Astrocyte of the hippocampus (primary cell): ENCODE measurements at regions not wholly inside any gene's neighbourhood (a gene's known extent, or its start where the extent isn't known, plus 50 kb on each side); places are given as distances from the start of the nearest gene placed in this dataset.
"Not testable (repeated sequence)": the region's sequence is repeated elsewhere in the genome, so short reads cannot be mapped to it uniquely, and the experiment has no call there.

ENCODE experiments used
- DNase-seq: peaks from one replicate; pipeline ENCODE4 v3.0.0; 2011; ENCODE audit warnings: low read depth, low spot score

GRCh38 chr7:4437916-4438315 lies 244.2 kb upstream of the FOXK1 start:
- no peak for DNase-seq

GRCh38 chr7:4438723-4439245 lies 243.3 kb upstream of the FOXK1 start:
- no peak for DNase-seq

- DNase-seq, result no peak
Measured at GRCh38 chr7:4439444-4439843, 242.7 kb upstream of the FOXK1 start.

GRCh38 chr7:4444106-4444505 lies 238.0 kb upstream of the FOXK1 start:
- DNase-seq, result no peak

- DNase-seq, result no peak
Measured at GRCh38 chr7:4445777-4446176, 236.3 kb upstream of the FOXK1 start.

DNA sequence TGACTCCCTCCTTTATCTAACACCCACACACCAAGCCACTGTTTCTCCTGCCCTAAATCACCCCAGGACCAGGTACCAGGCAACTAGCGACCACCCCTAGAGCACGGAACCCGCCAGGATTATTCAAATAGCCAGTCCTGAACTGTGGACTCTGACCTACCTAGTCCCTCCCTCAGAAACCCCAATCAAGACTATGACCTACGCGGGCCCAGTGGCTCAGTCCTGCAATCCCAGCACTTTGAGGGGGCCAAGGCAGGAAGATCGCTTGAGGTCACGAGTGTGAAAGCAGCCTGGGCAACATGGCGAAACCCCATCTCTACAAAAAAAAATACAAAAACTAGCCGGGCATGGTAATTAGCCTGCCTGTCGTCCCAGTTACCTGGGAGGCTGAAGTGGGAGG lies 232.8 kb upstream of the FOXK1 start:
- no peak for DNase-seq

GRCh38 chr7:4450483-4450882 lies 231.6 kb upstream of the FOXK1 start:
- DNase-seq, result no peak

GRCh38 chr7:4460597-4460996 lies 221.5 kb upstream of the FOXK1 start:
- DNase-seq, result no peak

GRCh38 chr7:4461531-4461930 lies 220.6 kb upstream of the FOXK1 start:
- no peak for DNase-seq

DNA sequence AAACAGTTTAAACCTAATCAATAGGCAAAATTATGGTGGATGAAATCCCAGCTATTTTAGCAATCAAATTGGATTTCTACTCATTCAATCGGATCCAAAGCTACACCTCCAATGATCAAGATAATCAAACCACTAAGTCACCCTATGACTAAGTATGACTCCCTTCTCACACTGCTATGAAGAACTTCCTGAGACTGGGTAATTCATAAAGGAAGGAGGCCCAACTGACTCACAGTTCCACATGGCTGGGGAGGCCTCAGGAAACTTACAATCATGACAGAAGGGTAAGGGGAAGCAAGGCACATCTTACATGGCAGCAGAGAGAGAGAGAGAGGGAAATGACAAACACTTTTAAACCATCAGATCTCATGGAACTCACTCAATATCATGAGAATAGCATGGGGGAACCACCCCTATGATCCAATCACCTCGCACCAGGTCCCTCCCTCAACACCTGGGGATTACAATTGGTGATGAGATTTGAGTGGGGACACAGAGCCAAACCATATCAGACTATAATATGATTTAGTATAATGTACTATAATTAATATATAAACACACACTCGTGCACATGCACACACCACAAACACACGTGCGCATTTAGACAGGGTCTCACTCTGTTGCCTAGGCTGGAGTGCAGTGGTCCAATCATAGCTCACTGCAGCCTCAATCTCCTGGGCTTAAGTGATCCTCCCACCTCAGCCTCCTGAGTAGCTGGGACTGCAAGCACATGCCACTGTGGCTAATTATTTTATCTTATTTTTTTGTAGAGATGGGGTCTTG lies 213.6 kb upstream of the FOXK1 start:
- DNase-seq, result no peak

DNA sequence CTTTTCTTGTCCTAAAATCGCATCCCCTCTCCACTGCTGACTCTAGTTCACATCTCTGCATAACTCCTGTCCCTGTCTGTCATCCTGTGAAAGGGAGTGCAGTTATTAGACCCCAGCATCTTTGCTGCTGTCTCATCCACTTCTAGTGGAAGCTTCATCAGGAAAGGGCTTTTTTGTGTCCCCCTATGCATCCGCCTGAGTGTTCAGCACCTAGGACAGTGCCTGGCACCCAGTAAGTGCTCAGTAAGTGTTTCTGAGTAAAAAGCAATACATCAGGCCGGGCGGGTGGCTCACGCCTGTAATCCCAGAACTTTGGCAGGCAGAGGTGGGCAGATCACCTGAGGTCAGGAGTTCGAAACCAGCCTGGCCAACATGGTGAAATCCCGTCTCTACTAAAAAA lies 211.8 kb upstream of the FOXK1 start:
- peak; percentile 19 for DNase-seq

DNA sequence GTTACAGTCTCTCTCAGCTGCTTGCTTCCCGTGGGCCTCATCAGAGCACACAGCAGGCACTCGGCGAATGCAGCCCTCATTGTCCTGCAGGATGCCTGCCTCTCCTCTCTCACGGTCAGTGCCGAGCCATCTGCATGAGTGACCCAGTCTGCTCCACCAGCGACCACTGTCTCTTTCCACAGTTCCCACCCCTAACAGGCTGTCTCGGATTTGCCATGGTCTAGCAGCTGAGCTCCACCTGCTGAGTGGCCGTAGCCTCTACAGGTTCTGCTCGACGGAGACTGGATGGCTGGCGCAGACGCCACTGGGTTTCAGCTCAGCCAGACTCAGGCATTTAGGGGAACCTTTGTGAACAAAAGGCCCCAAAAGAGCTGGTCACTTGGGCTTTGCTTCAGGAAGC lies 209.4 kb upstream of the FOXK1 start:
- no peak for DNase-seq

GRCh38 chr7:4479367-4480039 lies 202.6 kb upstream of the FOXK1 start:
- DNase-seq, result peak; percentile 74

- DNase-seq, result not testable (repeated sequence)
Measured at GRCh38 chr7:4480131-4480530, 202.0 kb upstream of the FOXK1 start.

GRCh38 chr7:4483851-4484250 lies 198.2 kb upstream of the FOXK1 start:
- no peak for DNase-seq

GRCh38 chr7:4484545-4484944 lies 197.6 kb upstream of the FOXK1 start:
- no peak for DNase-seq

DNA sequence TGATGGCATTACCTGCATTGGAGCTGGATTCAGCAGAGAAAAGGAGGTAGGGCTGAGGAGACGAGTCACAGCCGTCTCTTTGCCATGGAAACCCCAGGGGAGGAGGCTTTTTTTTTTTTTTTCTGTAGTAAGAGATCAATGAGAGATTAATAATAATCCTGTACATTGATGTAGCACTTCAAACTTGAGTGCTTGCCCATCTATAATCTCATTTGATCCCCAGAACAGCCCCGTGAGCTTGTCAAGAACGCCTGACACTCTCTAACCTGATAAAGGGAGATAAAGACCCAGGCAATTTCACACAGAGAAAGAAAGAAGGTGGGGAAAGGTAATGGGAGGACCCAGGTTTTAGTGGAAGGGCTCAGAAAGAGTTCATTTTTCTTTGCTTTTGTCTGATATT lies 195.2 kb upstream of the FOXK1 start:
- DNase-seq, result no peak

GRCh38 chr7:4496911-4497310 lies 185.2 kb upstream of the FOXK1 start:
- not testable (repeated sequence) for DNase-seq

- no peak for DNase-seq
Measured at GRCh38 chr7:4500812-4501211, 181.3 kb upstream of the FOXK1 start.

DNA sequence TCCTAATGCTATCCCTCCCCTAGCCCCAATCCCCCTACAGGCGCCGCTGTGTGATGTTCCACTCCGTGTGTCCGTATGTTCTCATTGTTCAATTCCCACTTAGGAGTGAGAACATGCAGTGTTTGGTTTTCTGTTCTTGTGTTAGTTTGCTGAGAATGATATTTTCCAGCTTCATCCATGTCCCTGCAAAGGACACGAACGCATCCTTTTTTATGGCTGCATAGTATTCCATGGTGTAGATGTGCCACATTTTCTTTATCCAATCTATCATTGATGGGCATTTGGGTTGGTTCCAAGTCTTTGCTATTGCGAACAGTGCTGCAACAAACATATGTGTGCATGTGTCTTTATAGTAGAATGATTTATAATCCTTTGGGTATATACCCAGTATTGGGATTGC lies 174.2 kb upstream of the FOXK1 start:
- not testable (repeated sequence) for DNase-seq

- no peak for DNase-seq
Measured at GRCh38 chr7:4513450-4513849, 168.6 kb upstream of the FOXK1 start.

GRCh38 chr7:4519819-4520520 lies 162.1 kb upstream of the FOXK1 start:
- no peak for DNase-seq
